ENCODE measurements at regions not wholly inside any gene's neighbourhood (a gene's known extent, or its start where the extent isn't known, plus 50 kb on each side); places are given as distances from the start of the nearest gene placed in this dataset.

GRCh38 chr5:167012123-167013034, 1279.1 kb upstream of the WWC1 start:
- TF ChIP-seq CTCF (IDR thresholded peaks at IDR 0.05; ENCODE audit: low read depth, low read length), result no peak
- Histone ChIP-seq H3K4me3 (ENCODE audit: low read depth, low read length) (no peak overlapping the region), H3K27me3 (no peaks in the 10 kb centered on the region), H3K9me3 (no peaks in the 10 kb centered on the region), H3K36me3 (no peaks in the 10 kb centered on the region), H3K4me1 (no peaks in the 10 kb centered on the region)
- DNase-seq, result no peak

- no peak for DNase-seq
- H3K27me3 ChIP-seq, result no peaks in the 10 kb centered on the region
- no peak for TF ChIP-seq CTCF (IDR thresholded peaks at IDR 0.05; ENCODE audit: low read depth, low read length)
- H3K4me1 ChIP-seq, result no peaks in the 10 kb centered on the region
- H3K36me3 ChIP-seq, result no peaks in the 10 kb centered on the region
- no peak overlapping the region for H3K4me3 ChIP-seq (ENCODE audit: low read depth, low read length)
- H3K9me3 ChIP-seq, result no peaks in the 10 kb centered on the region
Observed at GRCh38 chr5:167014401-167015056, 1276.9 kb upstream of the WWC1 start.

GRCh38 chr5:167020418-167020817, 1271.0 kb upstream of the WWC1 start:
- Histone ChIP-seq H3K4me3 (ENCODE audit: low read depth, low read length) (no peak overlapping the region), H3K36me3 (no peaks in the 10 kb centered on the region), H3K4me1 (no peaks in the 10 kb centered on the region), H3K9me3 (no peaks in the 10 kb centered on the region; the same call in 1 of the 2 replicates), H3K27me3 (no peaks in the 10 kb centered on the region)
- TF ChIP-seq CTCF (IDR thresholded peaks at IDR 0.05; ENCODE audit: low read depth, low read length), result no peak
- no peak for DNase-seq

GRCh38 chr5:167029488-167029887, 1262.0 kb upstream of the WWC1 start:
- no peak for DNase-seq
- TF ChIP-seq CTCF (IDR thresholded peaks at IDR 0.05; ENCODE audit: low read depth, low read length), result no peak
- H3K4me1 ChIP-seq, result no peaks in the 10 kb centered on the region
- no peak overlapping the region for H3K4me3 ChIP-seq (ENCODE audit: low read depth, low read length)
- H3K27me3 ChIP-seq, result no peaks in the 10 kb centered on the region
- H3K9me3 ChIP-seq, result no peaks in the 10 kb centered on the region; the same call in 1 of the 2 replicates
- H3K36me3 ChIP-seq, result no peaks in the 10 kb centered on the region

GRCh38 chr5:167030500-167031120, 1260.8 kb upstream of the WWC1 start:
- DNase-seq, result peak; percentile 9

More at GRCh38 chr5:167030500-167031120, 1260.8 kb upstream of the WWC1 start:
- no peaks in the 10 kb centered on the region for H3K9me3 ChIP-seq
- H3K36me3 ChIP-seq, result no peaks in the 10 kb centered on the region
- H3K4me3 ChIP-seq (ENCODE audit: low read depth, low read length), result no peak overlapping the region
- no peaks in the 10 kb centered on the region for H3K4me1 ChIP-seq
- peak; percentile 43 for TF ChIP-seq CTCF (IDR thresholded peaks at IDR 0.05; ENCODE audit: low read depth, low read length)
- H3K27me3 ChIP-seq, result no peaks in the 10 kb centered on the region

Data from BE2C (cell line).